Fibroblast of peridontal ligament (primary cell): ENCODE measurements at regions not wholly inside any gene's neighbourhood (a gene's known extent, or its start where the extent isn't known, plus 50 kb on each side); places are given as distances from the start of the nearest gene placed in this dataset.

Experiments used
- DNase-seq: peaks from one replicate; pipeline ENCODE4 v3.0.0-alpha.2; 2010; ENCODE audit errors: extremely low read depth

DNA sequence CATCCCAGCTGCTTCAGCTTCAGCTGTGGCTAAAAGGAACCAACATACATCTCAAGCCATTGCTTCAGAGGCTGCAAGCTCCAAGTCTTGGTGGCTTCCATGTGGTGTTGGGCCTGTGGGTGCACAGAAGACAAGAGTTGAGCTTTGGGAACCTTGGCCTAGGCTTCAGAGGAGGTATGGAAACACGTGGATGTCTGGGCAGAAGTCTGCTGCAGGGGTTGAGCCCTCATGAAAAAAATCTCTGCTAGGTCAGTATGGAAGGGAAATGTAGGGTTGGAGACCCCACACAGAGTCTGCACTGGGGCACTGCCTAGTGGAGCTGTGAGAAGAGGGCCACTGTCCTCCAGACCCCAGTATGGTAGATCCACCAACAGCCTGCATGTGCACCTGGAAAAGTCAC lies 279.3 kb downstream of the MZT1 start:
- DNase-seq: no peak

GRCh38 chr13:72444999-72445398 lies 282.4 kb downstream of the MZT1 start:
- DNase-seq: no peak

GRCh38 chr13:72437458-72437857 lies 290.0 kb downstream of the MZT1 start:
- DNase-seq: peak; percentile 59

DNA sequence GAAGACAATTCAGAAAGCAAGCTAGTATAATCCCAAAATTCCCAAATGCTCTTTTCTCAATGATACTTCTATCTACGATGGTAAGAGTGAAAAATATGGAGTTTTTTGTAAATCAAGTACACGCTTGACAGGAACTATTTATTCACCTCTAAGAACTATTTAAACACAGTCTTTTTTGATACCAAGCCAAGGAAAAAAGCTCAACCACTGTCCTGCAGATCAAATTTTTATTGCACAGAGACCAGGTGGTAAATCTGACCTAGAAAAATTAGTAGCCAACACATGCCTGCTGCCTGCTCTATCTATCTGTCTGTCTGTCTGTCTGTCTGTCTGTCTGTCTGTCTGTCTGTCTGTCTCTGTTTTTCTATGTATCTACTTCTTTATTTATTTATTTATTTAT lies 292.2 kb downstream of the MZT1 start:
- DNase-seq: no peak

DNA sequence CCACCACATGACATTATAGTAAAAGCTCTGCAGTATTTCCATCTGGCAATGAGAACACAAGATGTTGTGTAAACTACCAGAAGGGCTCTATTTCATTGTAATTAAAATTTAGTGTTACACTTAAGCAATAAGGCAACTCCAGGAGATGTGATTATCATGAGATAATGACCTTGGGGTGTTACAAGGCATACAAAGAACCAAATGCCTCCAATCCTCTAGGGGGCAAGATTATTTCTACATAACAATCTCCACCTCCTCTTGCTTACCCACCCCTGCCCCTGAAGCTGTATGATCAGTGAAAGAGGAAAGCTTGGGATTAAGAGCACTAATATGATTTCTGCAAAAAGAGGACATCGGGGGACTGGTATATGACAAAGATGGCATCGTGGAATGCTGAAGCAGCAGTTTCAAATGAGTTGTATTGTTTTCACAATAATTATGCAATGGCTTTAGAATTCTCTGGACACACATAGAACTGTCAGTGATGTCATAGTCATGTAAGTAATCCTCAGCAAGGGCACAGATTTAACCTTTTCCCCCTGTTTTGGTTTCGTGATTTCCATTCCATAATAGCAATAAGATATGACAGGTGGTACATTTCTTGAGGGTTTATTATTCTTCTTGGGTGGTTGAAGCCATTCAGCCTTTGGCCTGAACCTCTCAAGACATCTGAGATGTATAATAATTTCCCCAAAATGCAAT lies 295.3 kb downstream of the MZT1 start:
- no peak for DNase-seq

GRCh38 chr13:72430923-72431322 lies 296.5 kb downstream of the MZT1 start:
- no peak for DNase-seq

- no peak for DNase-seq
These were observed 299.5 kb downstream of the MZT1 start for GRCh38 chr13:72427757-72428528.

- no peak for DNase-seq
These were observed 303.4 kb downstream of the MZT1 start for GRCh38 chr13:72424059-72424458.

GRCh38 chr13:72415817-72416216 lies 311.6 kb downstream of the MZT1 start:
- DNase-seq: no peak

DNA sequence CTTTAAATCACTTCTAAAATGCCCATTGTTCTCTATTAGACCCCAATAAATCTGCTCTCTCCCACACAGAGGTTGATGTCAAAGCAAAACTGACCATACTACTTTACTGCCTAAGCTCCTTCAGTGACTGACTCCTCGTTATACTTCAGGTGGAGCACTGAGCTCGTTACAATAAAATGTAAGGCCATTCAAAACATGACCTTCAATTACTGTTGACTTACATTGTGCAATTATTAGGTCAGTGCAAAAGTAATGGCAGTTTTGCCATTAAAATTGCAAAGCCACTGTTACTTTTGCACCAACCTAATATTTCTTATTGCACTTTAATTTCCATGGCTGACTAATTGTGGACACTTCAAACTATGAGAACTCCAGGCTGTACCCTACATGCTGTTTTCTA lies 314.9 kb downstream of the MZT1 start:
- no peak for DNase-seq

DNA sequence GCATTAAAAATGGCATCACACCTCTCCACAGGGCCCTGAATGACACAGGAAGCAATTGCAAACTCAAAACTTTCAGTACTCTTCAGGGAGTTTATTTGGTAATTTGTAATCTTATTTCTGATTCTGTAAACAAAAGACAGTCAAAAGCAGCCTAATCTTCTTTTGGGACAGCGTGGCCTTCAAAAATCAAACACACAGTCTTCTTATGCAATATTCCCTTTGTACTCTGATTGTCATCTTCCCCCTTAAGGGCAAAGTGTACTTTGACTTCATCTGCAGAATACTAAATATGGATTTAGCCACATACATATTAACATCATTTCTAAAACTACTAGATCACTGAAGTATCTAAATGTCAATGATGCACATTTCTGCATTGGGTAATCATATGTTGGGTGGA lies 322.0 kb downstream of the MZT1 start:
- DNase-seq: no peak

GRCh38 chr13:72403396-72404010 lies 323.9 kb downstream of the MZT1 start:
- no peak for DNase-seq

DNA sequence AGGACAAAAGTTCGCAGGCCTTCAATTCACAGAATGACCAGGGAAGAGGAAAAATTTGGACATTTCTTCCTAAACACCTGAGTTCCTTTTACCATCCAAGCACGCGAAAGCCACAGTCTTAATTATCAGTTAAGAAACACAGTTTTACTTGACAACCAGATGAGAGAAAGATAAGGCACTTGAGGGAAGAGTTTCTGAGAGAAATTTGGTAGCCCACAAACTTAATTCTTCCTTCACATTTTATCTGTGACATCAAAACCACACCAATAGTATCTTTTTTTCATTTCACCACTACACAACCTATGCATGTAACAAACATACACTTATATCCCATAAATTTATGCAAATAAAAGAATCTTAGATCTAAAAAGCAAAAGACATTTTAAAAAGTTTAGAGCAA lies 326.6 kb downstream of the MZT1 start:
- DNase-seq: no peak

DNA sequence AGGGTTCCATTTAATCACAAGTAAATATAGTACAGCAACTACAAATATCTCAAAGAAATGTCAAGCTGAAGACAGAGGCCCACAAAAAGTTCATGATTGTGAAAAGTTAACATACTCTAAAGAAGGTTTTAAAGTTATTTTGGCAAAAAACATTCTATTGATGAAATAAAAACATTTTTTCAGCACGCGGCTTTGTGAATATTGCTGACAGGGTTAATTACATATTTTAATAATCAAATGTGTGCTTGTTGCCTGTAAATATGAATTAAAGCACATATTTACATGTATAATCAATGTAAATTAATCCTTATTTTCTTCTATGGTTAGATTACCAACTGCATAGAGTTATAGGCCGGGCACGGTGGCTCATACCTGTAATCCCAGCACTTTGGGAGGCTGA lies 328.1 kb downstream of the MZT1 start:
- DNase-seq: no peak

DNA sequence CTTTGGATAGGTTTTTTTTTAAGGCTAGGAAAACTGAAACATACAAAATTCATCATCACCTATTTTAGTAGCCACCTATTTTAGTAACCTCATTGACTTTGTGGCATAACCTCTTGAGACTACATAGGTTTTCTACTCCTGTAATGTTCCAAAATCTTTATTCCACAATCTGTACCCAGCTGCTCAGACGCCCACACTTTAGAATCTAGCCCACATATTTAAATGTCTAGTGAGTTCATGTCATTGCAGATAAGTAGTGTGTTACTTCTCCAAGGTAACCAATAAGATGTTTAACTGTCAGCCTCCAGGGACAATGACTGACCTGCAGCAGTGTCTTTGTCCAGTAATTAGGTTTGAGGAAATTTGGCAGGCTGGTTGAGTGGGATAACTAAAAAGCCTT lies 330.2 kb downstream of the MZT1 start:
- DNase-seq: no peak

- DNase-seq: no peak
These were observed 336.5 kb downstream of the MZT1 start for GRCh38 chr13:72390909-72391308.

DNA sequence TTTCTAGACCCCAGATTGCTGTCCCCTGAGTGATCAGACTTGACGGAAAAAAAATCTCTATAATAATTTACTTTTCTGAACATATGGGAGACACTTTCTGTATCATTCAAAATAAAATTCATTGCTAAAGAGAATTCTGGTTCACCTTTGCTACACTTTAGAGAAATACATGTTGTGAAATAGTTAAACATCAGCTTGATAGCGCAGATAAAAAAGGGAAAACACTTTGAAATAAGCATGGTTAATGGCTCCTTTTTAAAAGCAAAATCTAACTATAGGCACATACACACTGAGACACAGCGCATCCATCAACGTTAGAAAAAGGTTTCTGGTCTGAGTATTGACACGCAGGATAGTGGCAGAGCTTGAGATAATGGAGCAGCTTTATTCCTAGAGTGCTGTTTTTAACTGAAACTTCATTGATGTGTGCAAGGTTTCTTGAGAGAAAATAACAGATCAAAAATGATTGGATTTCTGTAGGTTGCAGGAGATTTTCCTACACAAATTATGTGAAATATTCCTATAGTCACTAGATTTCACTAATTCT lies 341.2 kb downstream of the MZT1 start:
- no peak for DNase-seq

- DNase-seq: peak; percentile 56
These were observed 342.6 kb downstream of the MZT1 start for GRCh38 chr13:72384879-72385278.

DNA sequence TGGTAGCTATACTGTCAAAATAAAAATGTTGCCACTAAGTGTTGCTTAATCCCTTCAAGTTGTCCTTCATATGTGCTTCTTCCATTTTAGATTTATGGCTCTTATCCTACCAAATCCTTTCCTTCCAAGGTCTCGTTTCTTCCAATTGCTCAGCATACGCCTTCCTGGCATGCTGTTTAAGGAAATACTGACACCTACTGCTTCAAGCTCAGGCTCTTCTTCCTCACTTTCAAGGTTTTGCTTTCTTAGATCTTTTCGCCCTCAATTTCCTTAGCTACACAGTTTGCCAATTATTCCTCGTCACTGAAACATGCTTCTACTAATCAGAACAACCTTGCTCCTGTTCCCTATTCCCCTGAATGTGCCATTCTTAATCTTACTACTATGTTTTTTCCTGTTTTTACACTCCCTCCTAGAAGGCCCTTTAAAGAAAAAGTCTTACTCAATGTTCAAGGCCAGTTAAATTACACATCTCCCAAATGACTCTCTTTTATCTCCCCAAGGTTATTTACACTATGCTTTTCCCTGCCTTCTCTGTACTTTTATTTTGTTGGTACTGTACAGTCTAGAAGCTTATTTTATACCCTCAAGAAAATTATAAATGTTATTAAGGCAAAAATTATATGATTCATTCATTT lies 343.1 kb downstream of the MZT1 start:
- peak; percentile 5 for DNase-seq

DNA sequence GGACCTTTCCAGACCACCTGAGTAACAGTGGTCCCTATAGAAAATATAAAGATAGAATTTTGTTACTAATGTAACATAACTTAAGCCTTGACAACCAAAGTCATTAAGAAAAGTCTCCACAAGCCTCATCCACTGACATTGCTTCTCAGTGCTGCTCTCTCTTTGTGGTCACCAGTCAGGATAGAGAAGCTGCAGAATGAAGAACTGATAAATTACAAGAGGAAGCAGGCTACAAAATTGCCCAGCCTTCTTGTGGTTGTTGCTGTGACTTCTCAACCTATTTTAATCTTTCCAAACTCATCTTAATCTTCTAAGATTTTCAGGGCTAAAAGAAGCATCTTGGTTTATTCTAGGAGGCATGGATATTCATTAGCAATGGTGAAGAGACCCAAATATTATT lies 343.8 kb downstream of the MZT1 start:
- DNase-seq: no peak

GRCh38 chr13:72379581-72379980 lies 347.8 kb downstream of the MZT1 start:
- no peak for DNase-seq

- no peak for DNase-seq
These were observed 359.4 kb downstream of the MZT1 start for GRCh38 chr13:72368031-72368430.
